ENCODE measurements at regions not wholly inside any gene's neighbourhood (a gene's known extent, or its start where the extent isn't known, plus 50 kb on each side); places are given as distances from the start of the nearest gene placed in this dataset.

GRCh38 chr1:203569490-203570318 lies 56.9 kb upstream of the ATP2B4 start (continued):
- TF ChIP-seq RAD21 (IDR thresholded peaks at IDR 0.05 in 1 of 2, conservative IDR thresholded peaks at IDR 0.05 in 1 of 2; ENCODE audit: low read depth in 2 of 2, low read length in 2 of 2) (no peak), MAX (IDR thresholded peaks at IDR 0.05) (no peak)
